IMR-90 (cell line): ENCODE measurements at regions not wholly inside any gene's neighbourhood (a gene's known extent, or its start where the extent isn't known, plus 50 kb on each side); places are given as distances from the start of the nearest gene placed in this dataset.

Experiments
- ATAC-seq: fragments of 200-7000 bp; cut with Tn5 transposase; 2 replicates; pipeline ENCODE4 v1.9.1; 2020; ENCODE audit warnings: low read depth, mild to moderate bottlenecking, moderate library complexity
- BruUV-seq: library from RNA; stranded (reverse); fragments of 400-500 nt; replicated peaks from 2 replicates; lab custom pipeline; 2021; lab: Mats Ljungman, UMichigan
- CTCF ChIA-PET: fragments of 300-600 bp; formaldehyde crosslinking; extraction: SDS; loops from one replicate; lab custom pipeline; 2021; ENCODE audit warnings: antibody characterized with exemption; lab: Yijun Ruan, JAX
- POLR2A ChIA-PET: fragments of 300-600 bp; sonication (Branson Sonifier 250); formaldehyde crosslinking; loops from one replicate; lab custom pipeline; 2022; ENCODE audit warnings: antibody characterized with exemption; ENCODE audit not compliant: unreplicated experiment; lab: Charles Lee
- DNase-seq: peaks from one replicate; pipeline ENCODE4 v3.0.0; 2013
- H2AFZ ChIP-seq: replicated peaks from 2 replicates; pipeline ENCODE3; 2013; ENCODE audit warnings: low read length, mild to moderate bottlenecking; ENCODE audit not compliant: poor library complexity
- H2AK5ac ChIP-seq: 2 replicates; pipeline ENCODE4 v1.6.1; 2013; ENCODE audit warnings: low read depth, low read length, inconsistent platforms
- H2AK9ac ChIP-seq: replicated peaks from 2 replicates; pipeline ENCODE3; 2013; ENCODE audit warnings: mild to moderate bottlenecking, low read depth, low read length, moderate library complexity; ENCODE audit not compliant: poor library complexity
- H2BK120ac ChIP-seq: 2 replicates; pipeline ENCODE4 v1.6.1; 2013; ENCODE audit warnings: low read depth, low read length, inconsistent platforms
- H2BK15ac ChIP-seq: 3 replicates; pipeline ENCODE4 v1.6.1; 2013; ENCODE audit warnings: low read depth, low read length, inconsistent platforms
- H2BK20ac ChIP-seq: 2 replicates; pipeline ENCODE4 v1.6.1; 2013; ENCODE audit warnings: low read depth, mild to moderate bottlenecking, inconsistent platforms, low read length, moderate library complexity
- H2BK5ac ChIP-seq: 2 replicates; pipeline ENCODE4 v1.6.1; 2013; ENCODE audit warnings: mild to moderate bottlenecking, low read depth, low read length, inconsistent platforms; ENCODE audit not compliant: poor library complexity, severe bottlenecking
- H3K14ac ChIP-seq: replicated peaks from 2 replicates; pipeline ENCODE4 v1.6.1; 2013; ENCODE audit warnings: low read depth, low read length, inconsistent platforms
- H3K18ac ChIP-seq: 2 replicates; pipeline ENCODE4 v1.6.1; 2013; ENCODE audit warnings: low read depth, low read length, control low read depth
- H3K23ac ChIP-seq: 2 replicates; pipeline ENCODE4 v1.6.1; 2013; ENCODE audit warnings: low read depth, low read length, inconsistent platforms
- H3K27ac ChIP-seq: 2 replicates; pipeline ENCODE4 v1.5.1; 2013; ENCODE audit warnings: mild to moderate bottlenecking, control low read depth, low read length; ENCODE audit not compliant: insufficient read depth
- H3K27me3 ChIP-seq: 2 replicates; pipeline ENCODE4 v1.6.1; 2013; ENCODE audit warnings: low read length; ENCODE audit not compliant: control insufficient read depth, insufficient read depth
- H3K36me3 ChIP-seq: 2 replicates; pipeline ENCODE4 v1.6.1; 2013; ENCODE audit warnings: low read length, mixed read lengths; ENCODE audit not compliant: control insufficient read depth, insufficient read depth
- H3K4ac ChIP-seq: 2 replicates; pipeline ENCODE4 v1.6.1; 2013; ENCODE audit warnings: low read depth, low read length, inconsistent platforms
- H3K4me1 ChIP-seq: 2 replicates; pipeline ENCODE4 v1.6.1; 2013; ENCODE audit warnings: low read length, mixed read lengths; ENCODE audit not compliant: control insufficient read depth, insufficient read depth
- H3K4me2 ChIP-seq: 2 replicates; pipeline ENCODE4 v1.6.1; 2013; ENCODE audit warnings: low read depth, mild to moderate bottlenecking, control low read depth, low read length, moderate library complexity
- H3K4me3 ChIP-seq: 2 replicates; pipeline ENCODE4 v1.5.1; 2013; ENCODE audit warnings: low read depth, mild to moderate bottlenecking, control low read depth, low read length, moderate library complexity; ENCODE audit not compliant: insufficient read depth
- H3K56ac ChIP-seq: 2 replicates; pipeline ENCODE4 v1.6.1; 2013; ENCODE audit warnings: low read length, inconsistent platforms; ENCODE audit not compliant: insufficient read depth; ENCODE audit errors: extremely low read depth
- H3K79me1 ChIP-seq, 2 experiments: 2 replicates each; pipeline ENCODE4 v1.6.1; 2013; ENCODE audit warnings: low read length in 2 of 2, inconsistent platforms in 1 of 2, low read depth in 1 of 2
- H3K9ac ChIP-seq: 2 replicates; pipeline ENCODE4 v1.6.1; 2013; ENCODE audit warnings: low read depth, low read length, control low read depth
- H3K9me1 ChIP-seq: 2 replicates; pipeline ENCODE4 v1.6.1; 2013; ENCODE audit warnings: low read length, inconsistent platforms; ENCODE audit not compliant: insufficient read depth
- H3K9me3 ChIP-seq: 2 replicates; pipeline ENCODE4 v1.6.1; 2013; ENCODE audit warnings: low read length; ENCODE audit not compliant: control insufficient read depth, insufficient read depth
- H4K20me1 ChIP-seq: 2 replicates; pipeline ENCODE4 v1.6.1; 2013; ENCODE audit warnings: low read length, inconsistent platforms; ENCODE audit not compliant: insufficient read depth
- H4K5ac ChIP-seq: 2 replicates; pipeline ENCODE4 v1.6.1; 2013; ENCODE audit warnings: mild to moderate bottlenecking, low read depth, low read length, control low read depth
- H4K8ac ChIP-seq, 2 experiments: 2 replicates each; pipeline ENCODE4 v1.6.1; 2013; ENCODE audit warnings: low read depth in 2 of 2, low read length in 2 of 2, control low read depth in 1 of 2, inconsistent platforms in 1 of 2
- H4K91ac ChIP-seq: 2 replicates; pipeline ENCODE4 v1.6.1; 2013; ENCODE audit warnings: low read depth, low read length, inconsistent platforms; ENCODE audit not compliant: insufficient read depth
- ELK1 ChIP-seq: fragments of 150-350 bp; IDR thresholded peaks from 2 replicates; pipeline ENCODE4 v1.6.1; 2016; ENCODE audit warnings: low read depth, mild to moderate bottlenecking, low read length, moderate library complexity, borderline replicate concordance
- WGBS, 2 experiments: methylation state at CpG; one replicate each; pipeline versions ENCODE4 v1.1.5 to v1.1.7; 2013; ENCODE audit warnings: missing lambda C conversion rate in 2 of 2; ENCODE audit not compliant: insufficient read length in 1 of 2; ENCODE audit errors: extremely low coverage in 2 of 2; 5-methylcytosine and 5-hydroxymethylcytosine counted together
- dilution Hi-C: fragments of 300-500 bp; cut with HindIII; formaldehyde crosslinking; loops from one replicate; pipeline ENCODE4 v1.14.3; 2018; ENCODE audit warnings: low sequenced_read_pairs; ENCODE audit not compliant: unreplicated experiment
- in situ Hi-C: fragments of 300-500 bp; cut with MboI; formaldehyde crosslinking; loops from 3 replicates; pipeline ENCODE4 v1.14.3; 2019; ENCODE audit warnings: low sequenced_read_pairs, inconsistent platforms, mixed read lengths
- intact Hi-C: fragments of 100-400 bp; cut with micrococcal nuclease; formaldehyde crosslinking; loops from 2 replicates; pipeline ENCODE4 v1.10.0; 2022

GRCh38 chr21:34278451-34278850 is 85.4 kb upstream of the KCNE2 start:
- no peak overlapping the region for H2AK9ac ChIP-seq
- no peak overlapping the region for H3K9ac ChIP-seq
- no peak overlapping the region for H3K14ac ChIP-seq
- H3K4me3 ChIP-seq = no peak overlapping the region
- no CpG with 5 or more reads among the region's 3 CpGs for WGBS, 2 experiments
- H3K27me3 ChIP-seq = peaks cover 36% of the 10 kb centered on the region
- no peak for DNase-seq
- H3K23ac ChIP-seq = no peak overlapping the region
- dilution Hi-C loops = no loop called here
- no peak overlapping the region for H4K91ac ChIP-seq
- no peaks in the 10 kb centered on the region for H3K79me1 ChIP-seq
- intact Hi-C loops = no loop called here
- H3K18ac ChIP-seq = no peak overlapping the region
- H2BK20ac ChIP-seq = no peak overlapping the region
- H4K5ac ChIP-seq = no peak overlapping the region
- H2AFZ ChIP-seq = no peak overlapping the region
- H2BK15ac ChIP-seq = no peak overlapping the region
- no peak overlapping the region for H2BK120ac ChIP-seq
- no peaks in the 10 kb centered on the region for H3K36me3 ChIP-seq
- H3K4me2 ChIP-seq = no peak overlapping the region
- no TSS peak for BruUV-seq
- no peak overlapping the region for H2AK5ac ChIP-seq
- H3K56ac ChIP-seq = no peak overlapping the region
- TF ChIP-seq ELK1 = no peak
- H3K9me1 ChIP-seq = no peaks in the 10 kb centered on the region
- H4K20me1 ChIP-seq = no peaks in the 10 kb centered on the region
- peaks cover 4% of the 10 kb centered on the region for H3K9me3 ChIP-seq
- ChIA-PET CTCF (interaction anchor here (0.5 kb wide), 1 partner anchor 455 kb away, joined by 3 read pairs; no protein-coding TSS in a partner anchor), POLR2A (no interaction called here)
- no peak overlapping the region for H4K8ac ChIP-seq
- no peak overlapping the region for H3K27ac ChIP-seq
- no peak overlapping the region for H3K4ac ChIP-seq
- in situ Hi-C loops = no loop called here
- no peak for ATAC-seq
- no peak overlapping the region for H2BK5ac ChIP-seq
- no peaks in the 10 kb centered on the region for H3K4me1 ChIP-seq
